Mesenchymal stem cell (in vitro differentiated cells and primary cell): ENCODE measurements at regions not wholly inside any gene's neighbourhood (a gene's known extent, or its start where the extent isn't known, plus 50 kb on each side); places are given as distances from the start of the nearest gene placed in this dataset.
"Not testable (repeated sequence)": the region's sequence is repeated elsewhere in the genome, so short reads cannot be mapped to it uniquely, and the experiment has no call there.

Experiments used
- DNase-seq: peaks from one replicate; pipeline ENCODE4 v3.0.0-alpha.2; 2013
- H2AFZ ChIP-seq: one replicate; pipeline ENCODE4 v1.6.1; 2013; ENCODE audit warnings: low read depth, mild to moderate bottlenecking, control low read depth, inconsistent platforms, low read length, moderate library complexity
- H2AK5ac ChIP-seq: 2 replicates; pipeline ENCODE4 v1.6.1; 2013; ENCODE audit warnings: low read length, moderate library complexity, mild to moderate bottlenecking, inconsistent platforms; ENCODE audit not compliant: severe bottlenecking
- H2BK120ac ChIP-seq: one replicate; pipeline ENCODE4 v1.6.1; 2013; ENCODE audit warnings: low read depth, mild to moderate bottlenecking, inconsistent platforms, low read length, moderate library complexity
- H2BK12ac ChIP-seq, 2 experiments: one replicate each; pipeline ENCODE4 v1.6.1; 2013; ENCODE audit warnings: inconsistent platforms in 2 of 2, low read length in 2 of 2, mild to moderate bottlenecking in 2 of 2, moderate library complexity in 2 of 2, control low read depth in 1 of 2
- H2BK15ac ChIP-seq: one replicate; pipeline ENCODE4 v1.6.1; 2013; ENCODE audit warnings: mild to moderate bottlenecking, low read depth, inconsistent platforms; ENCODE audit not compliant: poor library complexity, severe bottlenecking
- H2BK5ac ChIP-seq: 2 replicates; pipeline ENCODE4 v1.6.1; 2013; ENCODE audit warnings: low read depth, mild to moderate bottlenecking, low read length, control low read depth, inconsistent platforms; ENCODE audit not compliant: poor library complexity, severe bottlenecking
- H3K14ac ChIP-seq, 2 experiments: one replicate each; pipeline ENCODE4 v1.6.1; 2013; ENCODE audit warnings: inconsistent platforms in 2 of 2, low read length in 2 of 2, control low read depth in 1 of 2, mild to moderate bottlenecking in 1 of 2, moderate library complexity in 1 of 2
- H3K18ac ChIP-seq, 2 experiments: one replicate each; pipeline ENCODE4 v1.6.1; 2013; ENCODE audit warnings: inconsistent platforms in 2 of 2, low read length in 2 of 2, control low read depth in 1 of 2, low read depth in 1 of 2, mild to moderate bottlenecking in 1 of 2
- H3K23ac ChIP-seq, 2 experiments: one replicate each; pipeline ENCODE4 v1.6.1; 2013; ENCODE audit warnings: inconsistent platforms in 2 of 2, low read length in 2 of 2, mild to moderate bottlenecking in 2 of 2, moderate library complexity in 2 of 2, control low read depth in 1 of 2
- H3K27ac ChIP-seq: 2 replicates; pipeline ENCODE4 v1.5.1; 2013; ENCODE audit warnings: mild to moderate bottlenecking, moderate library complexity, low read length, control low read depth, inconsistent platforms; ENCODE audit not compliant: poor library complexity, severe bottlenecking
- H3K27me3 ChIP-seq, 2 experiments: 2 replicates each; pipeline versions ENCODE4 v1.6.1 to v1.7.0; 2013; ENCODE audit warnings: low read length in 2 of 2, mild to moderate bottlenecking in 2 of 2, moderate library complexity in 2 of 2, control low read depth in 1 of 2, inconsistent platforms in 1 of 2; ENCODE audit not compliant: control insufficient read depth in 1 of 2, insufficient read depth in 1 of 2
- H3K36me3 ChIP-seq, 2 experiments: 2 replicates each; pipeline versions ENCODE4 v1.6.1 to v1.7.0; 2013; ENCODE audit warnings: low read length in 2 of 2, control low read depth in 1 of 2, inconsistent platforms in 1 of 2, low read depth in 1 of 2, mild to moderate bottlenecking in 1 of 2; ENCODE audit not compliant: insufficient read depth in 2 of 2, control insufficient read depth in 1 of 2
- H3K4ac ChIP-seq, 2 experiments: one replicate each; pipeline ENCODE4 v1.6.1; 2013; ENCODE audit warnings: inconsistent platforms in 2 of 2, low read length in 2 of 2, mild to moderate bottlenecking in 2 of 2, moderate library complexity in 2 of 2, control low read depth in 1 of 2, low read depth in 1 of 2
- H3K4me1 ChIP-seq: 2 replicates; pipeline ENCODE4 v1.6.1; 2013; ENCODE audit warnings: low read depth, low read length, control low read depth; ENCODE audit not compliant: control insufficient read depth, insufficient read depth
- H3K4me2 ChIP-seq: 2 replicates; pipeline ENCODE4 v1.6.1; 2013; ENCODE audit warnings: low read length, mild to moderate bottlenecking, inconsistent platforms; ENCODE audit not compliant: poor library complexity, severe bottlenecking
- H3K4me3 ChIP-seq, 2 experiments: 2 replicates each; pipeline versions ENCODE4 v1.5.1 to v1.7.0; 2013; ENCODE audit warnings: low read length in 2 of 2, mild to moderate bottlenecking in 2 of 2, control low read depth in 1 of 2, low read depth in 1 of 2; ENCODE audit not compliant: insufficient read depth in 1 of 2
- H3K79me1 ChIP-seq: replicated peaks from 2 replicates; pipeline ENCODE4 v1.6.1; 2013; ENCODE audit warnings: mild to moderate bottlenecking, control low read depth, low read length, inconsistent platforms; ENCODE audit not compliant: poor library complexity, severe bottlenecking
- H3K9ac ChIP-seq: 2 replicates; pipeline ENCODE4 v1.7.0; 2013; ENCODE audit warnings: mild to moderate bottlenecking, low read length, moderate library complexity
- H3K9me3 ChIP-seq: 2 replicates; pipeline ENCODE4 v1.7.0; 2013; ENCODE audit warnings: mild to moderate bottlenecking, low read length; ENCODE audit not compliant: control insufficient read depth
- H4K8ac ChIP-seq: one replicate; pipeline ENCODE4 v1.6.1; 2013; ENCODE audit warnings: inconsistent platforms, mild to moderate bottlenecking, low read length, moderate library complexity
- H4K91ac ChIP-seq: one replicate; pipeline ENCODE4 v1.6.1; 2013; ENCODE audit warnings: mild to moderate bottlenecking, low read length, inconsistent platforms
- WGBS: methylation state at CpG from one replicate; pipeline ENCODE4 v1.1.7; 2013; ENCODE audit warnings: mixed read lengths; 5-methylcytosine and 5-hydroxymethylcytosine counted together

- H3K14ac ChIP-seq, H2BK120ac ChIP-seq, H3K36me3 ChIP-seq, H3K23ac ChIP-seq, H2BK12ac ChIP-seq, DNase-seq, H3K4me1 ChIP-seq, H2AK5ac ChIP-seq, H4K91ac ChIP-seq, H3K79me1 ChIP-seq, H4K8ac ChIP-seq, H3K9me3 ChIP-seq, H3K9ac ChIP-seq, H2AFZ ChIP-seq, H2BK5ac ChIP-seq, H3K4me3 ChIP-seq, H3K18ac ChIP-seq, H2BK15ac ChIP-seq, H3K27ac ChIP-seq, H3K27me3 ChIP-seq, H3K4me2 ChIP-seq, H3K4ac ChIP-seq: not testable (repeated sequence)
- 75% methylated on average over 2 of the region's 2 CpGs for WGBS
Observed at GRCh38 chr9:68593760-68594159, 53.1 kb upstream of the TMEM252 start.

- WGBS, result 54% methylated on average over 3 of the region's 3 CpGs
Observed at GRCh38 chr9:68595868-68596267, 55.2 kb upstream of the TMEM252 start.

DNA sequence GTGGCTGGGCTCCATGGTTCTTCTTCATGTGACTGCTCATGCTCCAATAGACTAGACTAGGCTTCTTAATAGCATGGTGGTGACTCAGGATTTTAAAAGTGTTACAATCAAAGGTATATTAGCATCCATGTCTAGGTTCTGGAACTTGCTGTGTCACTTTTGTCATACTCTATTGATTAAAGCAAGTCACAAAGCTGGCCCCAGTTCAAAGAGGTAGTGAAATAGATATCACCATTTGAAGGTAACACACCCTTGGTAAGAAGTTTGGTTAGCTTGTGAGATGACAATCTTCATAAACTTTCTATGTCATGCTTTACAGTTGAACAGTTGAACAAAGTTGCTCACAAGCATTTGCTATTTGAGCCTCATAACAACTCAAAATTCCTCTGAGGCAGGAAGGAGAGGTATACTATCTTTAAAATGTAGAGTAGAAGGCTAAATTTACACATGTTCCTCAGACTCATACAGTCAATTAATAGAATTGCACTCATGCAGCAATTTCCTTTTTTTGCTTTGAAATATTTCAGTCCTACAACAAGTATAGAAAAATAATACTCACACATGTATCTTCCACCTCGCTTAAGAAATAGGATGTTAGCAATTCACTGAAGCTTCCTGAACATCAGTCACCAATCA lies 56.8 kb upstream of the TMEM252 start:
- Histone ChIP-seq H3K4me3 (no peak overlapping the region), H3K18ac (no peak overlapping the region), H3K27ac (no peak overlapping the region), H2AK5ac (no peak overlapping the region), H2BK5ac (no peak overlapping the region), H3K14ac (no peak overlapping the region), H3K9ac (no peak overlapping the region), H2AFZ (no peak overlapping the region), H3K23ac (no peak overlapping the region), H3K79me1 (no peaks in the 10 kb centered on the region), H2BK120ac (no peak overlapping the region), H4K8ac (no peak overlapping the region), H3K27me3 (no peaks in the 10 kb centered on the region), H3K4me2 (no peak overlapping the region), H3K4ac (no peak overlapping the region), H2BK12ac (no peak overlapping the region), H2BK15ac (no peak overlapping the region), H3K36me3 (no peaks in the 10 kb centered on the region), H3K4me1 (peaks cover 1% of the 10 kb centered on the region), H3K9me3 (no peaks in the 10 kb centered on the region), H4K91ac (no peak overlapping the region)
- no peak for DNase-seq
- 100% methylated on average over 1 of the region's 1 CpG for WGBS

More at GRCh38 chr9:68595868-68596267, 55.2 kb upstream of the TMEM252 start:
- no peak overlapping the region for H2BK12ac ChIP-seq
- H3K23ac ChIP-seq, result no peak overlapping the region
- no peaks in the 10 kb centered on the region for H3K9me3 ChIP-seq
- H2BK5ac ChIP-seq, result no peak overlapping the region
- no peaks in the 10 kb centered on the region for H3K27me3 ChIP-seq
- no peak overlapping the region for H3K4me2 ChIP-seq
- no peak overlapping the region for H3K4me3 ChIP-seq
- no peak overlapping the region for H2BK120ac ChIP-seq
- no peak overlapping the region for H3K9ac ChIP-seq
- H2AFZ ChIP-seq, result no peak overlapping the region
- no peak overlapping the region for H4K91ac ChIP-seq
- peaks cover 1% of the 10 kb centered on the region for H3K4me1 ChIP-seq
- H2AK5ac ChIP-seq, result no peak overlapping the region
- peak overlapping the region in 1 of 2 experiments; percentile 48 for H3K14ac ChIP-seq
- H3K79me1 ChIP-seq, result no peaks in the 10 kb centered on the region
- no peak for DNase-seq
- H3K4ac ChIP-seq, result no peak overlapping the region
- no peak overlapping the region for H4K8ac ChIP-seq
- H3K27ac ChIP-seq, result no peak overlapping the region
- H2BK15ac ChIP-seq, result no peak overlapping the region
- H3K18ac ChIP-seq, result no peak overlapping the region
- no peaks in the 10 kb centered on the region for H3K36me3 ChIP-seq

- Histone ChIP-seq H3K9me3 (no peaks in the 10 kb centered on the region), H3K4ac (no peak overlapping the region), H3K14ac (no peak overlapping the region), H3K4me2 (no peak overlapping the region), H2BK5ac (no peak overlapping the region), H3K27me3 (no peaks in the 10 kb centered on the region), H2AK5ac (no peak overlapping the region), H3K18ac (no peak overlapping the region), H3K4me3 (no peak overlapping the region), H3K27ac (no peak overlapping the region), H4K91ac (no peak overlapping the region), H3K9ac (no peak overlapping the region), H2BK12ac (no peak overlapping the region), H2AFZ (no peak overlapping the region), H3K4me1 (peaks cover 1% of the 10 kb centered on the region), H3K36me3 (no peaks in the 10 kb centered on the region), H2BK15ac (no peak overlapping the region), H2BK120ac (no peak overlapping the region), H3K79me1 (no peaks in the 10 kb centered on the region), H4K8ac (no peak overlapping the region), H3K23ac (no peak overlapping the region)
- WGBS, result 84% methylated on average over 2 of the region's 2 CpGs
- no peak for DNase-seq
Observed at GRCh38 chr9:68599826-68600225, 59.1 kb upstream of the TMEM252 start.
